Body of pancreas (tissue), 4 donors: ENCODE measurements at regions not wholly inside any gene's neighbourhood (a gene's known extent, or its start where the extent isn't known, plus 50 kb on each side); places are given as distances from the start of the nearest gene placed in this dataset.
"Not testable (repeated sequence)": the region's sequence is repeated elsewhere in the genome, so short reads cannot be mapped to it uniquely, and the experiment has no call there.

ENCODE experiments used
- ATAC-seq: fragments of 150-250 bp; one replicate; pipeline ENCODE4 v1.9.1; 2016
- DNase-seq, 4 donors: peaks; one replicate each; pipeline ENCODE4 v3.0.0-alpha.2; 2019
- H3K27ac ChIP-seq, 4 donors: fragments of 200-600 bp; sonication (generic); 1 replicate in 3 of 4; 2 replicates in 1 of 4; pipeline versions ENCODE4 v1.5.1 to v1.6.1; 2016 to 2019; ENCODE audit warnings: mild to moderate bottlenecking in 1 of 4, mixed read lengths in 1 of 4, moderate library complexity in 1 of 4
- H3K27me3 ChIP-seq, 2 donors: fragments of 200-600 bp; sonication (generic); one replicate each; pipeline ENCODE4 v1.6.0; 2016; ENCODE audit warnings: mild to moderate bottlenecking in 1 of 2
- H3K36me3 ChIP-seq, 2 donors: fragments of 200-600 bp; sonication (generic); replicated peaks in 1 of 2; 2 replicates each; pipeline ENCODE4 v1.5.1; 2016; ENCODE audit warnings: low read depth in 2 of 2; ENCODE audit not compliant: insufficient read depth in 1 of 2
- H3K4me1 ChIP-seq: fragments of 200-600 bp; sonication (generic); one replicate; pipeline ENCODE4 v1.6.0; 2016
- H3K4me3 ChIP-seq, 2 donors: fragments of 200-600 bp; sonication (generic); 1 replicate in 1 of 2; 2 replicates in 1 of 2; pipeline ENCODE4 v1.5.1; 2016 to 2019
- H3K9me3 ChIP-seq, 3 donors: fragments of 200-600 bp; sonication (generic); 1 replicate in 2 of 3; 2 replicates in 1 of 3; pipeline ENCODE4 v1.5.1; 2016
- CTCF ChIP-seq, 7 experiments: fragments of 450-650 bp in 4 of 7; fragments of 200-600 bp in 3 of 7; sonication (generic) in 3 of 7; IDR thresholded peaks; one replicate each; pipeline ENCODE4 v1.5.1; 2016 to 2019; ENCODE audit warnings: antibody characterized with exemption in 7 of 7
- POLR2A ChIP-seq, 3 donors: fragments of 450-650 bp; IDR thresholded peaks; one replicate each; pipeline ENCODE4 v1.6.1; 2016; ENCODE audit warnings: antibody characterized with exemption in 3 of 3, mild to moderate bottlenecking in 2 of 3
- WGBS, 2 donors: methylation state at CpG; one replicate each; pipeline ENCODE4 v1.1.5; 2017; 5-methylcytosine and 5-hydroxymethylcytosine counted together
- intact Hi-C: fragments of 100-400 bp; cut with DNase I; formaldehyde crosslinking; loops from one replicate; pipeline ENCODE4 v1.15.1; 2023

- no peaks in the 10 kb centered on the region for H3K27me3 ChIP-seq
- H3K4me1 ChIP-seq = no peaks in the 10 kb centered on the region
- no peak overlapping the region for H3K4me3 ChIP-seq
- TF ChIP-seq CTCF (IDR thresholded peaks at IDR 0.05) (no peak), POLR2A (IDR thresholded peaks at IDR 0.05) (no peak)
- ATAC-seq = no peak
- H3K9me3 ChIP-seq = no peaks in the 10 kb centered on the region
- H3K27ac ChIP-seq = no peak overlapping the region
- intact Hi-C loops = no loop called here
- no peaks in the 10 kb centered on the region for H3K36me3 ChIP-seq
- no peak for DNase-seq
- 83 to 92% methylated on average over 1 of the region's 1 CpG for WGBS, 2 donors
Observed at GRCh38 chr18:53859764-53860163, 364.7 kb downstream of the MBD2 start.

GRCh38 chr18:53850902-53851301 is 373.6 kb downstream of the MBD2 start:
- ATAC-seq (no peak), DNase-seq (no peak)
- intact Hi-C loops = no loop called here

GRCh38 chr18:53843763-53844162 is 380.7 kb downstream of the MBD2 start:
- TF ChIP-seq CTCF (IDR thresholded peaks at IDR 0.05) (no peak), POLR2A (IDR thresholded peaks at IDR 0.05) (no peak)

More at GRCh38 chr18:53850902-53851301, 373.6 kb downstream of the MBD2 start:
- Histone ChIP-seq H3K9me3 (no peaks in the 10 kb centered on the region), H3K36me3 (no peaks in the 10 kb centered on the region), H3K27me3 (no peaks in the 10 kb centered on the region), H3K4me1 (no peaks in the 10 kb centered on the region), H3K4me3 (no peak overlapping the region), H3K27ac (no peak overlapping the region)
- no peak for TF ChIP-seq CTCF (IDR thresholded peaks at IDR 0.05)
- no peak for TF ChIP-seq POLR2A (IDR thresholded peaks at IDR 0.05)

DNA sequence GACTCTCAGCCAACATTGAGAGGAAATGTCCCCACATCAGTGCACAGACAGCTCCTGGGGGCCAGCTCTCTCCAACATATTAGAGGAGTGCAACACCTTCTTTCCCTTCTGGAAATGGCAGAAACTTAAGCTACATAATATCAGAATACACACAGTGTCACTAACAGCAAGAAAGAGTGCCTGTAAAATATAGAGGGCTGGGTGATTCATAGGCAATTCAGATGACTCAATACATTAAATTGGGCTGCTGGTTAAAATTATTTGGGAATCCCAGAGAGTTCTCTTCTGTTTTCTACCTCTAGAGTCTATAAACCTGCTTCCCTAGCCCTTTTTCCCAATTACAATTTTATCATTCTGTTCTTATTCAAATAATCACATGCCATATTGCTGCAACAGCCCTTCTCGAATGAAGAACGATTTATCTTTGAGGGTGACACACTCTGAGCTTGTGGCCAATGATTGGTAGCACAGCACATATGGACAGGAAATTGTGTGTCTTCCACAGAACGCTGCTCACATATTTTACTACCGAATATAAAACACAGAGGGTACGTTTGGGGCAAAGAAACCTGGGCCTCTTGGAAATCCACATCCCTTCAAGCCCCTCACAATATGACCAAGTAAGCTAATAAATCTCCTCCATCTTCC is 381.2 kb downstream of the MBD2 start:
- no peak for TF ChIP-seq CTCF (IDR thresholded peaks at IDR 0.05)
- no peak for TF ChIP-seq POLR2A (IDR thresholded peaks at IDR 0.05)
- 36 to 63% methylated on average over 5 of the region's 5 CpGs for WGBS, 2 donors
- H3K27ac ChIP-seq = no peak overlapping the region
- no peak for DNase-seq
- intact Hi-C loops = no loop called here
- H3K4me3 ChIP-seq = no peak overlapping the region
- no peaks in the 10 kb centered on the region for H3K27me3 ChIP-seq
- no peaks in the 10 kb centered on the region for H3K4me1 ChIP-seq
- H3K36me3 ChIP-seq = no peaks in the 10 kb centered on the region
- H3K9me3 ChIP-seq = no peaks in the 10 kb centered on the region
- no peak for ATAC-seq

More at GRCh38 chr18:53843763-53844162, 380.7 kb downstream of the MBD2 start:
- Histone ChIP-seq H3K4me1 (no peaks in the 10 kb centered on the region), H3K36me3 (no peaks in the 10 kb centered on the region), H3K4me3 (no peak overlapping the region), H3K27ac (no peak overlapping the region), H3K27me3 (no peaks in the 10 kb centered on the region), H3K9me3 (no peaks in the 10 kb centered on the region)
- intact Hi-C loops = no loop called here
- ATAC-seq (no peak), DNase-seq (no peak)
- WGBS, 2 donors = 40 to 46% methylated on average over 1 of the region's 1 CpG

- 32 to 36% methylated on average over 4 of the region's 4 CpGs for WGBS, 2 donors
- no peaks in the 10 kb centered on the region for H3K27me3 ChIP-seq
- no peaks in the 10 kb centered on the region for H3K4me1 ChIP-seq
- H3K9me3 ChIP-seq = peaks cover 0 to 14% (median 0%) of the 10 kb centered on the region in 3 donors
- ATAC-seq = no peak
- H3K4me3 ChIP-seq = no peak overlapping the region
- DNase-seq = no peak
- no peak overlapping the region for H3K27ac ChIP-seq
- no peaks in the 10 kb centered on the region for H3K36me3 ChIP-seq
- intact Hi-C loops = no loop called here
- TF ChIP-seq CTCF (IDR thresholded peaks at IDR 0.05) = no peak
- no peak for TF ChIP-seq POLR2A (IDR thresholded peaks at IDR 0.05)
Observed at GRCh38 chr18:53838746-53839145, 385.7 kb downstream of the MBD2 start.

GRCh38 chr18:53821141-53821540 is 403.3 kb downstream of the MBD2 start:
- H3K4me3 ChIP-seq, DNase-seq, ATAC-seq, H3K9me3 ChIP-seq, H3K36me3 ChIP-seq, H3K27me3 ChIP-seq, intact Hi-C loops, H3K27ac ChIP-seq, H3K4me1 ChIP-seq: not testable (repeated sequence)
- 0% methylated on average over 1 of the region's 1 CpG; no CpG with 5 or more reads in 1 of the 2 donors for WGBS, 2 donors
